Stimulated activated CD4-positive, alpha-beta T cell treated with anti-CD3 and anti-CD28 coated beads, Interleukin-4, amount 100 ng/mL, for 4 hours (primary cell): ENCODE measurements at regions not wholly inside any gene's neighbourhood (a gene's known extent, or its start where the extent isn't known, plus 50 kb on each side); places are given as distances from the start of the nearest gene placed in this dataset.

ENCODE experiments used
- DNase-seq, 2 experiments: peaks; one replicate each; pipeline ENCODE4 v3.0.0-alpha.2; 2020

DNA sequence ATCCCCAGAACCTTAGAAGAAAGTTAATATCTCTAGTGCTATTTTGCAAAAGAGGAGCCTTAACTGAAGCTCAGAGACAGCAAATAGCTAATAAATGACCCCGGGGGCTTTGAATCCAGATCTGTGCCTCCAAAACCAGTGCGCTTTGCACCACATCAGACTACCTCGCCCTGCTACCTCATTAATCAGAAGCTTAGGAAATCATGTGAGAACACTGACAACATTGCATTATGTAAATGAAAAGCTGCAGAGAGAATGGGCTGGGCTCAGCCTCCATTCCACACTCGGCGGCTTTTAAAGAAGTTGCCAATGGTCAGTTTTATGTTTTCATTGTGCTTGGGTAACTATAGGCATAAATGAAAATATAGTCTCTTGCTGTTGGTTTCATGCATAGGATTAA, 54.0 kb upstream of the STMND1 start:
- DNase-seq = no peak

DNA sequence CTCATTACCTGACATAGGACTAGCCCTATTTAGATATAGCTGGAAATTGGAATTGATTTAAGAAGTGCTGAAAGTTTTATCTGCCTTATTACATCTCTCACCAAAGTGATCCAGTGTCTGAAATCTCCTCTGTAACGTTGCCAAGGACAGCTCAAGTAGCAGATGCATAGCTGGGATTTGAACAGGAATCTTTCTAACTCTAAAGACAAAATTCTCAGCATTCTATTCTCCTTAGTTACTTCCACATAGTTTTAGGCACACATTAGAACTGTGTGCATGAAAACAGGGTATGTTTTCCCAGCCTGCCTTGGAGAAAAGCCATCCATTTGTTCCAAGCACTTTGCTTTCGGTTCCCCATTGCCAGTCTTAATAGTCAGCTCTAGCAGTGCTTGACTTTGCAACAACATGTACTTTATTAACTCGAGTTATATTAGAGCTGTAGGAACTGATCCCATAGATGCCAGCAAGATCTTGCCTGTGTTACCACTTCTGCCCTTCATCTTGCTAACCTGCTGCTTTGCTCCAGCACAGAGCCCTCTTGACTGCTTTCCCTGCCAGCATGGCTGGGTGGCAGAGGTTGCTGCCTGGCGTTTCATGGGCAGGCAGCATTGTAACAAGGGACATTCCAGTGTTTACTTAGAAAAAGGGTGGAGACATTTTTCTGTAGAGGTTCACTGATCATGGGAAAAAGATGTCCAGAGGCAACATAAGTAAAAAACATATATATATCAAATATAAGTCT, 56.1 kb upstream of the STMND1 start:
- DNase-seq = no peak

DNA sequence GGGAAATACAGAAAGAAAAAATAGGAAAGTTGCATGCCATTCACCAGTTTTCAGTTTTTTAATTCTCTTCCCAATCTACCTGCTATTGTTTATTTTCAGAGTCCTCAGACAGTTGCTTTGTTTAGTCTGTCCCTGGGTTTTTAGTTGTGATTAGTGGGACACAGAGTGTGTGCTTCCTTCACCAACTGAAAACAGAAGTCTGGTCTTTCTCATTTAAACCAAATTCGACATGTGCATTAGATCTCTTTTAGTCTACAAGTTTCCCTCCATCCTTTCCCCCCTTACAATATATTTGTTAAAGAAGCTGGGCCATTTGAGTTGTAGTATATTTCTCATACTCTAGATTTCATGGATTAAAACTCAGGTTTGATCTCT, 58.7 kb upstream of the STMND1 start:
- no peak for DNase-seq

DNA sequence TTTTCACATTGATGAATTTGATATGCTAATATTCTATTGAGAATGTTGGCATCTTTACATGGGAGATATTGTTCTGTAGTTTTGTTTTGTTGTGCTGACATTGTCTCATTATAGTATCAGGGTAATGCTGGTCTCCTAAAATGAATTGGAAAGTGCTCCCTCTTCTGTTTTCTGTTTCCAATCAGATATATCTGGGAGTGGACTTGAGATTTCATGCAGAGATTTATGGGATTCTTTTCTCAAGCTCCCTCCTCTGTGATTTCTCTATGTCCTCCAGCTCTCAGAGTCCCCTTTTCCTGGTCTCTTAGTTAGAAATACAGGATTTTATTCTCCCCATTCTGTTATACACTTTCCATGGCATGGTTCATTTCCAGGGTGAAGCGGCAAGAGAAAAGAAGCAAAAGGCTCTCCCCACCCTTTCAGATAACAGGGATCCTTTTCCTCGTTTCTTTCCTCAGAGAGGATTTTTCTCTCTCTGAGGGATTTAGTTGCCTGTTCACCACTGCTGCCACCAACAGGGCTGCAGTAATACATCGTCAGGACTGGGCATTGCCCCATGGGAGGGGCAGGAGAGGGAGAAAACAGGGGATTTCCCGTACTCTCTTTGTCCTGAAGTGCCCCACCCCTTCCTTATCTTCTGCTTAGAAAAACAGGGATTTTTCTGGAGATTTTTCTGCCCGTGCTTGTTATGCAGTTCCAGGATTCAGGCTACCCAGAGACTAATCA, 59.3 kb upstream of the STMND1 start:
- DNase-seq = no peak

DNA sequence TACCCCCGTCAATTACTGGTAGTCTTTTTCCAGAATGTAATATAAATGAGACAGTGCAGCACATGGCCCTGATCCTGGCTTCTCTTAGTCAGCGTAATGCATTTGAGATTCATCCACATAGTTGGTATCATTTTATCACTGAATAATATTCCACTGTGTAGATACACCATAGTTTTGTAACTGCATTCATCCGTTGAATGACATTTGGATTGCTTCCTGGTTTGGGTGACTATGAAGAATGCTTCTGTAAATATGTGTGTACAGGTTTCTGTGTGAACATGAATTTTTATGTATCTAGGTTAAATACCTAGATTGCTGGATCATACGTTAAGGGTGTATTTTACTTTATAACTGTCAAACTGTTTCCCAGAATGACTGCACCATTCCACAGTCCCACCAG, 62.6 kb upstream of the STMND1 start:
- no peak for DNase-seq

DNA sequence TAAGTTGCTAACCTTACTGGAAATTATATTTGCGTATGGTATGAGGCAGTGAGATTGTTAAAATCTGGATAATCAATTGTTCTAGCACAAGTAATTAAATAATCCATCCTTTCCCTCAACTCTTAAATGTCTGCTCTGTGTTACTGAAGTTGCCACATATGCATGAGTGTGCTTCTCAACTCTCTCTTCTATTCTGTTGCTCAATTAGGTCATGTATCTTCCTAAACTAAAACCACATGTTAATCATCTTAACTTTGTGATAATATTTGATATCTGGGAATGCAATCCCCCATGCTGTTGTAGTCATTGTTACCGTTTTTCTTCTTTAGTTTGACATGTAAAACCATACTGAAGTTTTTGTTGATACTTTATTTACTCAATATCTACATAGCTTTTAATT, 63.5 kb upstream of the STMND1 start:
- DNase-seq = no peak

DNA sequence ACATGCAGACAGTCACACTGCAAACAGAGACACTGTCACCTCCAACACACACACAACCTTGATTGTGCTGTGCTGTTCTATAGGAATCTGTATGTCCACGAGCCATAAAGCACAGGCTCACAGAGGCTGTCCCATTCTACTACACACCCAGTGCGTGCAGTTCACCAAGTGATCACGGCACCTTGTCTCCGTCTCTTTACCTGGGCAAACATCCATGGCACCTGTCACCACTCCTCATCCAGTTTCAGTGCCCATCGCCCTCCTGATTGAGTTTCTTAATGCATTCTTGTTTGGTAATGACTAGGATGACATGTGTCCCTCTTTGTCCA, 65.8 kb upstream of the STMND1 start:
- DNase-seq = no peak

DNA sequence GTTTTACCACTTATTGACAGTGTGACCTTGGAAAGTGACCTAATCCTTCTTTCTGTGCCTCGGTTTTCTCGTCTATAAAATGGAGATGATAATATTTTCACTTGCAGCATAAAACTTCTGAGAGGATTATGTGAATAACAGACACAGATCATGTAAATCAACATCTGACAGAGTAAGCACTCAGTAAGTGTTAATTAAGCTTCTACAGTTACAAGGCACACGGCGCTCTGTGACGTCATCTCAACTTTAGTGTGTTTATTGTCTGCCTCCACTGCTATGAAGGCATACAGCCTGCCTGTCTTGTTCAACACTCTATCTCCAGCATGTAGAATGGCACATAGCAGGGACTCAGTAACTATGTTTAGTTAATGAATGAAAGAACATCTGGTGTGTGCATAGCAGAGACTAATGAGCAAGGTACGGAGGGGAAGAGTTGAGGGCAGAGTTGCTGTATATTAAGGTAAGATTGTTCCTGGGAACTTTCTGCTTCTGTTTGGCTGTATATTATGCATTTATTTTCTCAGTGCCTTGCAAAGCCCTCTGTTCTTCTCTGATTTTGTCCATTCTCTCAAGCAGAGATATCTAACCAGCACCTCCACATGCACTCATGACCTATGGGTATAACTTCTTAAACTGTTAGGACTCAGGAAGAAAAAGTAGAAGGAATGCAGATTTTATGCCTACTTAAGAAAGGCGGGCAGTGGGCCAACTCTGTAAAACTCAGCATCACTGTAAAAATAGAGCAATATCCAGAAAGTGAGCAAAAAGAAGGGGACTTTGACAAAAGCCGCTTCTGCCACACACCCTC, 66.4 kb upstream of the STMND1 start:
- no peak for DNase-seq

DNA sequence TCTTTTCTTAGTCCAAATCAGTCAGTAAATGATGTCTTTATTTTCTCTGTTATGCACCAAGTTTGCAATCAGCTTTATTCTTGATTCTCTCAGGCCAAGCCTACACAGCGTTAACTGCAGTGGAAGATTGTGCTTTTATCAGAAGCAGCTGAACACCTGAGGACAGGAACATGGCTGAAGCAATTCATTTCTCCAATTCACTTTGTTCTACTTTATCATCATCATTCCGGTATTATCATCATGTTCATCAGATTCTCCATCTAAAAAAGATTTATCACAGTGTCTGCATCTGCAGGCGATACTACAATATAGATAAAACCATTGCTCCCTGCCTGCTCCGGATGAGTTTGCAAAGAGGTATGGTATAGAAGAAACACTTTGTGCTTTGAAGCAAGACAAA, 68.1 kb upstream of the STMND1 start:
- no peak for DNase-seq

DNA sequence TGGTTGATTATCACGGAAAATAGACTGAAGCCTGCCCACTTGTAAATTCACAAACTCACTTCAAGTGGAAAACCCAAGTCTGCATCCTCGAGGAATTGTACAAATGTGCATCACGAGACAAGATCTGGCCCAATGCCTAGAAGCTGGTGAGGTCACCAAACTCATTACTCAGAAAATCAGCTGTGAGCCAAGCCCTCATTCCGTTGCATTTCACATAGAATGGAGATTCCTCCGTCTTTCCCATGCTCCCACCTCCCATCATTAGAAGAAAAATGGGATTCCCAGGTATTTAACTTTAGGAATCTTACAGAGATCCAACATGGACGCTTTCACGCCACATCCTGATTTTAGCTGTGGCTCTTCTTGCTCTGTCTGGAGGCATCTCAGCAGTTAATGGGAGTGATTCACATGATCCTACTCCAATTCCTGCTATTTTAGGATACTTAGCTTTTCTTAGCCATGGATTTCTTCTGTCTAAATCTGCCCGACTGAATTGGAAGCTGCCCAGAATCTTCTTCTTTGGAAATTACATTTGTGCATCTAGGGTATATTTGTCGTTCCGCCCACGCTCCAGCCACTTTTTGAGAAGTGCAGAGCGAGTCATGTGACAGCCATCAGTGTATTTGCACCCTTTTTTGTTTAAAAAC, 68.7 kb upstream of the STMND1 start:
- DNase-seq = no peak

DNA sequence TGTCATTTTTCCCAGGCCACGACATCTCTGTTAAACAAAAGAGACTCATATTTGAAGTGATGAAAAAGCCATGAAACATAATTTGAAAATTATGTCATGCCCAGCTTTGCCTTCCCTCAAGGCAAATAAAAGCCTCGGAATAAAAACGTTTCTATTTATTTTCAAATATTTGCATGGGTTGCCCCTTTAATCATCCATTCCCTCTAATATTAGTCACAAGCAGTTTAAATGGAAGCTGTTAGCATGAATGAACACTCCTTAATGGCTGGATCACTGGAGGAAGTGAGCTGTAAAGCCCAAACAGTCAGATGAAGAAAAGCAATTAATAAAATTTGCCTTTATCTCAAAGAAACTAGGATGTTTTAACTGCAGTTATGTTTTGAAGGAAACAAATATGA, 69.3 kb upstream of the STMND1 start:
- no peak for DNase-seq

DNA sequence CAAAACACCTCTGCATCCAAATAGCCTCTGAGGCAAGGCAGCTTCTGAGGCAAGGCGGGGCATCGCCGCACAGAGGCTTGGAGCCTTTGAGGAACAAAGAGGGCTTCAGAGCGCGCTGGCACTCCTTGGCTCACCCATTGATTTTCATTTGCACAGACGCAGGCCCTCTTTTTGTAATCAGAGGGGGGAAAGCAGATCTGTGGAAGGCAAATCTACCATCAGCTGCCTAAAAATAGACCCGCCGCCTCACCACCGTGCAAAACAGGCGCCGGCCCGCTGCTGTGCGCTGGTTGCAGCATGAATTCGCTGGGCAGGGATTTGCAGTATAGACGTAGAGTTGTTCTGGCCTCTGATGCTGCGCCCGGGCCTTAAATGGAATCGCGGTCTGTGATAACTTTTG, 69.9 kb upstream of the STMND1 start:
- DNase-seq = no peak

DNA sequence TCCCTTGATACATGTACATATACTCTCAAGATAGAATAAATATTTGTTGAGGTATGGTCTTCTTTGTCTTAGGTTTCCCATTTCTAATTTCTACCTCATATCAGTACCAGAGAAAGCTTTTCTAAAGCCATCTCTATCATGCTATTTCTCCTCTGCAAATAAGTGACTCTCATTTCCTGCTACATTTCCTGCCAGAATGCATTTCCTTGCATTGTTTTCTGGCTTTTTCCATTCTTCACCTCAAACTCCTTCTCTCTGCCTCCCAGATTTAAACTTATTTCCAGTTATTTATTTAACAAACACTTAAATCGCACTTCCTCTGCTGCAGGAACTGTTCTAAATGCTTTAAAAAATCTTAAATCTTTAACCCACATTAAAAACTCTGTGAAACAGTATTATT, 74.4 kb upstream of the STMND1 start:
- DNase-seq = no peak

DNA sequence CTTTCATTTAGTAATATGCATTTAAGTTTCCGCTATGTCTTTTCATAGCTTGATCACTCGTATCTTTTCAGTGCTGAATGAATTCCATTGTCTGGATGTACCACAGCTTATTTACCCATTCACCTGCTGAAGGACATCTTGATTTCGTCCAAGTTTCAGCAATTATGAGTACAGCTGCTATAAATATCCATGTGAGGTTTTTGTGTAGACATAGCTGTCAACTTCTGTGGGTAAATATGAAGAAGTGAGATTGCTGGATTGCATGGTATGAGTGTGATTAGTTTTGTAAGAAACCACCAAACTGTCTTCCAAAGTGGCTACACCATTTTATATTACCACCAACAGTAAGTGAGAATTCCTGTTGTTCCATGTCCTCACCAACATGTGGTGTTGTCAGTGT, 79.2 kb upstream of the STMND1 start:
- DNase-seq = no peak

DNA sequence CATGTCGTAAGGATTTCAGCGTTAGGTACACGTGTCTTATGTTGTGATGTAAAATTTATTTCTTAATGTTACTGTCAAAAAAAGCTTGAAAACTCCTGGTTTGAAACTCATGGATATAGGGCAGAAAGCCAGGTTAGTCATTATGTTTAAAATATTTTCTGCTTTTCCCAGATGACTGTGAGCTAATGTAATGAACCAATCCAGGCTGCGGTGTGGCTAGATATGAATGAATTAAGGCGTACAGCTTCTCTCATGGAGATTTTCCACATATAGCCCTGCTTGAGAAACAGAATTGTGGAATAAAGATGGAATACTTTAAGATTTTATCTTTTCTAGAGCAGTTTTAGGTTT, 80.3 kb upstream of the STMND1 start:
- DNase-seq = no peak

DNA sequence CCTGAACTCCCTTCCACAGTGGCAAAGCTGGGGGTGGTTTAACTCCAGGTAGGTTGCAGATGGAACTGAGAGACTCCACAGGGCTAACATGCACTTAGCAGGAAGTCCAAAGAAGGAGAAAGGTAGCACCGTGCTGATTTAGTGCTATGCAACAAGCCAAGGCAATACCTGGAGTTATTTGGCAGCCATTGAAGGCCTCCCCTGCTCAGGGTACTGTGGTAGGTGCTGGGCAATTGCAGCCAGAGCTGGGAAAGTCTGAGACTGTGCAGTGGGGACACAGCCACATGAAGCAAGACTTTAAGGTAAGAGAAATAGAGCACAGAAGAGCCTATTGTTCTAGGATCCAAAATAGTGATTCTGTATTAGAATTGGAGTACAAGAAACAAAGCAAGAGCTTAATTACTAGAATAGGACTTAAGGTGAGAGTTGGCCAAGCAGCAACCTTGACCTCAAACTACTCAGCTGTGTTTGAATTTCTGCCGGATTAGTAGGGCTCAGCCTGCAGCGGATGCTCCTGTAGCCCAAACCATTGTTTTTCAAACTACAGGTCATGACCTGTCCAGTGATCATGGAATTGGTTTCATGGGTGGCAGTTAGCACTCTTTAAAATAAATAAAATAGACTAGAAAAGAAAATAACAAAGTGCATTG, 80.8 kb upstream of the STMND1 start:
- DNase-seq = no peak

DNA sequence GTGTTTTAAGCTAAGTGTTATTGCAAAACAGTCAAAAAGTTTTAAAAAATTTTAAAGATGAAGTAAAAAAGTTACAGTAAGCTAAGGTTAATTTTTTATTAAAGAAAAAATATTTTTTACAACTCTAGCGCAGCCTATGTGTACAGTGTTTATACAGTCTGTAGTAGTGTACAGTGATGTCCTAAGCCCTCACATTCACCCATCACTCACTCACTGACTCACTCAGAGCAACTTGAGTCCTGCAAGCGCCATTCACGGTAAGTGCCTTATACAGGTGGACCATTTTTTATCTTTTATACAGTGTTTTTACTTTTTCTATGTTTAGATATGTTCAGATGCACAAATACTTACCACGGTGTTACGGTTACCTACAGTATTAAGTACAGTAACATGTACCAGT, 83.4 kb upstream of the STMND1 start:
- DNase-seq = no peak

DNA sequence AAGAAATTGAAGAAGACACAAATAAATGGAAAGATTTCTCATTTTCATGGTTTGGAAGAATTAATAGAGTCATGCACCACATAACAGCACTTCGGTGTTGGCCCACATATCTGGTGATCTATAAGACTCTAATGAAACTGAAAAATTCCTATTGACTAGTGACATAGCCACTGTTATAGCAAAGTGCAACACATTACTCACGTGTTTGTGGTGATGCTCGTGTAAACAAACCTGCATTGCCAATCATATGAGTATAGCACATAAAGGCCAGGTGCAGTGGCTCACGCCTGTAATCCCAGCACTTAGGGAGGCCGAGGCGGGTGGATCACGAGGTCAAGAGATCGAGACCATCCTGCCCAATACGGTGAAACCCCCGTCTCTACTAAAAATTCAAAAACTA, 84.4 kb upstream of the STMND1 start:
- no peak for DNase-seq

DNA sequence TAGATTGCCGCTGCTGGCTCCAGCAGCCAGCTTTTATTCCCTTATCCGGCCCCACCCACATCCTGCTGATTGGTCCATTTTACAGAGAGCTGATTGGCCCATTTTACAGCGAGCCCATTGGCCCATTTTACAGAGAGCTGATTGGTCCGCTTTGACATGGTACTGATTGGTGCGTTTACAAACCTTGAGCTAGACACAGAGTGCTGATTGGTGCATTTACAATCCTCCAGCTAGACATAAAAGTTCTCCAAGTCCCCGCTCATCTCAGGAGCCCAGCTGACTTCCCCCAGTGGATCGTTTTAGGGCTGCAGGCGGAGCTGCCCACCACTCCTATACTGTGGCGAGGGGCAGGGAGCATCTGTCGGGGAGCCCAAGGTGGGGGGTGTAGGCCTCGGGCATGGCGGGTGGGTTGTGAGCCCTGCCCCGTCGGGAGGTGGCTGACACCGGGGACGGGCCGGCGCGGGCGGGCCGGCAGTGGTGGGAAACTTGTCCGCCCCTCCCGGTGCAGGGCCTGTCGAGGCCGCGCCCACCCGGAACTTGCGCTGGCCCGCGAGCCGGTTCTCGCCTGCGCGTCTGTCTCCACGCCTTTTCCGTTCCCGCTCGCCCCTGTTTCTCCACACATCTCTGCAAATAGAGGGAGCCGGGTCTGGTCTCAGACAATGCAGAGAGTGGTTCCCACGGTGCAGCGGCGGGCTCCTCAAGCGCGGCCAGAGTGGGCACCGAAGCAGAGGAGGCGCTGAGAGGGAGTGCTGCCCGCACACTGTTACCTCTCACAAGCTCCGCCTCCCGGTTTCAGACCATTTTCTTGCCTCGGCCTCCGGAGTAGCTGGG, 86.1 kb upstream of the STMND1 start:
- DNase-seq = peak; percentile 3 to 4

DNA sequence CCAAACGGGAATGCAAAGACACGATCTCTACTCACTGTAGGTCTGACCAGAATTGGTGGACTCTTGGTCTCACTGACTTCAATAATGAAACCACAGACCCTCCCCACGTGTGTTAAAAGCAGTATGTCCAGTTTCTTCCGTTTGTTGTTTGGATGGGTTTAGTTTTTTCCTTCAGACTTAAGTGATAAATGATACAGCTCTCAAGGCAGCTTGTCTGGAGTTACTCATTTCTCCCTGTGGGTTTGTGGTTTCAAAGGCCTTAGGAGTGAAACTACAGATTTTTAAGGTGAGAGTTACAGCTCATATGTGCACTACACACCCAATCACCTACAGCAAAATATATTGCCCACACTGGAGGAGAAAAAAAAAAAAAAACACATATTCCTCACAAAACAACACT, 86.7 kb upstream of the STMND1 start:
- DNase-seq = no peak

DNA sequence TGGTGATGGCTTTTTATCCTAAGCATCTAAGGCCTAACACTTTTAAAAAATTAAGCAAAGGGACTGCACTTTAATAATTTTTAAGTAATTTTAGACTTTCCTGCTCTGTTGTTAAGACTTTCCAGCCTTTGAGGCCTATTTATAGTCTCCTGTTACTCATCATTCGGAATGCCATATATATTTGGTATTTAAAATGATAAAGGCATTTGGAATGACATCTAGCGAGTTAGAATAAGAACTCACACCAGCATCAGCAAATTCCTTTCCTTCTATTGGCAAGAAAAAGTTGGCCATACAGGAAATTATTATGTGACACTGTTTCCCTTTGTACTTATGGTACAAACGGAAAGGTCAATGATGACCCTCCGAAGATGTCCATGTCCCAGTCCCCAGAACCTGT, 88.1 kb upstream of the STMND1 start:
- no peak for DNase-seq
